ENCODE measurements at regions not wholly inside any gene's neighbourhood (a gene's known extent, or its start where the extent isn't known, plus 50 kb on each side); places are given as distances from the start of the nearest gene placed in this dataset.
"Not testable (repeated sequence)": the region's sequence is repeated elsewhere in the genome, so short reads cannot be mapped to it uniquely, and the experiment has no call there.

- TF ChIP-seq CTCF (IDR thresholded peaks at IDR 0.05; ENCODE audit: low read length); EZH2 (IDR thresholded peaks at IDR 0.05; ENCODE audit: borderline replicate concordance, low read length): not testable (repeated sequence)
These were observed 356.5 kb downstream of the ZNF33B start for GRCh38 chr10:42281896-42282295.

All from OCI-LY1 (cell line).